ENCODE measurements at regions not wholly inside any gene's neighbourhood (a gene's known extent, or its start where the extent isn't known, plus 50 kb on each side); places are given as distances from the start of the nearest gene placed in this dataset.
"Not testable (repeated sequence)": the region's sequence is repeated elsewhere in the genome, so short reads cannot be mapped to it uniquely, and the experiment has no call there.

- ATAC-seq (ENCODE audit: low read depth in 2 of 2) (no peak), DNase-seq (no peak)
- Mint-ChIP-seq H3K27me3 (no peaks in the 10 kb centered on the region), H3K27ac (no peak overlapping the region), H3K36me3 (no peaks in the 10 kb centered on the region), H3K4me1 (no peaks in the 10 kb centered on the region), H3K9me3 (peaks cover 0 to 12% (median 6%) of the 10 kb centered on the region in 7 donors), H3K4me3 (no peak overlapping the region)
Observed at GRCh38 chr3:109863701-109864100, 526.4 kb upstream of the DPPA4 start.

GRCh38 chr3:109864452-109864851 is 527.1 kb upstream of the DPPA4 start:
- Mint-ChIP-seq H3K4me3 (no peak overlapping the region), H3K9me3 (peaks cover 0 to 15% (median 8%) of the 10 kb centered on the region in 7 donors), H3K27me3 (no peaks in the 10 kb centered on the region), H3K4me1 (no peaks in the 10 kb centered on the region), H3K27ac (no peak overlapping the region), H3K36me3 (no peaks in the 10 kb centered on the region)
- ATAC-seq (ENCODE audit: low read depth in 2 of 2): no peak
- no peak for DNase-seq

DNA sequence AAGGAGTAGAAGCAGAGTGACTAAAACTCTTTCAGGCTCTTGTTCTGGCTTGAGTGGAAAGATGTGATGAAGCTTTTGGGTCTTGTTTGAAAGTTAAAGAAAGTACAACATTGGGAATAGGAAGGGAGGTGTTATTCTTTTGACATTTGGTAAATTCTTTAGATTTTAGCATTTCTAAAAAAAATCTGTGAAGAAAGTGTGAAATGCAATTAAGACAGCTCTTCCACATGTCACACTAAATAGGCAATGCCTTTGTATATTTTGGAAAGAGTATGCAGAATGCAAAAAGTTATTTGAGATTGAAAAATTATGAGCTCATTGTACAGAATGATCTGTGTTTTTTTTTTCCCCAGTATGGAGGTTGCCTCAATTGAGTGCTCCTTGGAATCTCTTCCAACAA is 532.2 kb upstream of the DPPA4 start:
- DNase-seq (no peak), ATAC-seq (ENCODE audit: low read depth in 2 of 2) (no peak)
- no peaks in the 10 kb centered on the region for H3K27me3 Mint-ChIP-seq
- H3K27ac Mint-ChIP-seq: no peak overlapping the region
- no peak overlapping the region for H3K4me3 Mint-ChIP-seq
- H3K36me3 Mint-ChIP-seq: no peaks in the 10 kb centered on the region
- peaks cover 0 to 8% (median 5%) of the 10 kb centered on the region in 7 donors for H3K9me3 Mint-ChIP-seq
- H3K4me1 Mint-ChIP-seq: no peaks in the 10 kb centered on the region

DNA sequence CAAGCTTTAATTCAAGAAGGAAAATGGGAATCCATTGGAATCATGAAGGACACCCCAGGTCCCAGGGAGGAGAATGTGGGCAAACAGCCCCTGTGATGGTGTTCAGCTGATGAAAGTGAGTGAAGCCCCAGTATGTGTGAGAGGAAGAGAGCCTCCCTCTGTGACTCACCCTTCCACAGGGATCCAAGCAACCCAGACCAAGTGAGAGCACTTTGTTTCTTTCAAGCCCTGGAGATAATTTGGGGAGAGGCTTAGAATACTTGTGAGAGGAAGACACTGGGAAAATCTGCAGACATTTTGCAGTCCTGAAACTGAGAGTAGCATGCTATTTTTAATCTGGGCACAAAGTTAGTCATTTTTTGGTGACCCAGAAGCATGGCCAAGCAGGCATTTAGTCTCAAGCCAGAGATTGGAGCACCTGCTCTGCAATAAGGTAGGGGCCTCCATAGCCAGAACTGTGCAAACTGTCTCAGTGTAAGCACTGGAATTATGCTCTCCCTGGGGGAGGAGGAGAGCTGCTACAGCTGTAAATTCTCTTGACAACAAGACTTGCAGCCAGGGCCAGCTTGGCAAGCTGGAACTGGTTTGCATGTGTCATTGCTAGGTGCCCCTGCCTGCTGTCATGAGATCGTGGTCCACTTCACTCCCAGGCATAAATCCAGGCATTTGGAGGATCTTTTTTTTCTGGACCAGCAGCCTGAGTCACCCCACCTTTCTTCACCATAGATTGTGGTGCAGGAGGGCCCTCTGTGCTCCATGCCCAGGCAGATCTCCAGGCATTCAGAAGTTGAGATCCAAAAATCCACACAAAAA is 537.8 kb upstream of the DPPA4 start:
- H3K4me1 Mint-ChIP-seq: no peaks in the 10 kb centered on the region
- ATAC-seq (ENCODE audit: low read depth in 2 of 2) (no peak), DNase-seq (no peak)
- H3K36me3 Mint-ChIP-seq: no peaks in the 10 kb centered on the region
- no peaks in the 10 kb centered on the region for H3K27me3 Mint-ChIP-seq
- no peak overlapping the region for H3K27ac Mint-ChIP-seq
- H3K4me3 Mint-ChIP-seq: no peak overlapping the region
- H3K9me3 Mint-ChIP-seq: peaks cover 0 to 13% (median 4%) of the 10 kb centered on the region in 7 donors

DNA sequence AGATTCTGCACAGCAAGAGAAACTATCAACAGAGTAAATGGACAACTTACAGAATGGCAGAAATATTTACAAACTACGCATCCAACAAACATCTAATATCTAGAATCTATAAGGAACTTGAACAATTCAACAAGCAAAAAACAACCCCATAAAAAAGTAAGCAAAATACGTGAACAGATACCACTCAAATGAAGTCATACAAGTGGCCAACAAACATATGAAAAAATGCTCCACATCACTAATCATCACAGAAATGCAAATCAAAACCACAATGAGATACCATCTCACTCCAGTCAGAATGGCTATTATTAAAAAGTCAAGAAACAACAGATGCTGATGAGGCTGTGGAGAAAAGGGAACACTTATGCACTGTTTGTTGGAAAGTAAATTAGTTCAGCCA is 540.3 kb upstream of the DPPA4 start:
- not testable (repeated sequence) for ATAC-seq (ENCODE audit: low read depth in 2 of 2); H3K27me3 Mint-ChIP-seq; H3K4me3 Mint-ChIP-seq; H3K27ac Mint-ChIP-seq; H3K4me1 Mint-ChIP-seq; H3K36me3 Mint-ChIP-seq; DNase-seq
- H3K9me3 Mint-ChIP-seq: peaks cover 0 to 13% (median 4%) of the 10 kb centered on the region in 7 donors

- Mint-ChIP-seq H3K4me1 (no peaks in the 10 kb centered on the region), H3K4me3 (no peak overlapping the region), H3K9me3 (peaks cover 0 to 13% (median 4%) of the 10 kb centered on the region in 7 donors), H3K27ac (no peak overlapping the region), H3K36me3 (no peaks in the 10 kb centered on the region), H3K27me3 (no peaks in the 10 kb centered on the region)
- ATAC-seq (ENCODE audit: low read depth in 2 of 2) (no peak), DNase-seq (no peak)
Observed at GRCh38 chr3:109882144-109882543, 544.8 kb upstream of the DPPA4 start.

DNA sequence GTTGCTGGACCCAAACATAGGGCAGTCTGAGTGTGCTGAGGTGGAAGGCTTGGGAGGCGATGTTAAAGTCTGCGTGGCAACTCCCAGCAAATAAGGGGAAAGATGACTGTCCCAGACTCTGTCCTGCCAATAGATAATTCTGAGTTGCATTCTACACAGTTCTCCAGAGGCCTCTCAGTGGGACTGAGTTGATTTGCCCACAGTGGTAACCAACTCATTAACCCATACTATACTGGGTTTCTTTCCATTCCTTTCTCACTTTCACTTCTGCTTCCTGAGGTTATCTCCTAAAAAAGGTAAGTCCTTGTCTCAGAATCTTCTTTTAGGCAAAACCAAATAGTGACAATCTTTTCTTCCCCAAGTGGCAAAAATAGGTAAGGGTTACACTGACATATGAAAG is 549.9 kb upstream of the DPPA4 start:
- H3K9me3 Mint-ChIP-seq: peaks cover 0 to 28% (median 4%) of the 10 kb centered on the region in 7 donors
- H3K4me3 Mint-ChIP-seq: no peak overlapping the region
- no peaks in the 10 kb centered on the region for H3K4me1 Mint-ChIP-seq
- H3K27ac Mint-ChIP-seq: no peak overlapping the region
- no peaks in the 10 kb centered on the region for H3K36me3 Mint-ChIP-seq
- no peaks in the 10 kb centered on the region for H3K27me3 Mint-ChIP-seq
- DNase-seq (no peak), ATAC-seq (ENCODE audit: low read depth in 2 of 2) (no peak)

- ATAC-seq (ENCODE audit: low read depth in 2 of 2) (no peak), DNase-seq (no peak)
- Mint-ChIP-seq H3K4me1 (no peaks in the 10 kb centered on the region), H3K4me3 (no peak overlapping the region), H3K27me3 (no peaks in the 10 kb centered on the region), H3K36me3 (no peaks in the 10 kb centered on the region), H3K9me3 (peaks cover 0 to 24% (median 4%) of the 10 kb centered on the region in 7 donors), H3K27ac (no peak overlapping the region)
Observed at GRCh38 chr3:109888026-109888425, 550.7 kb upstream of the DPPA4 start.

DNA sequence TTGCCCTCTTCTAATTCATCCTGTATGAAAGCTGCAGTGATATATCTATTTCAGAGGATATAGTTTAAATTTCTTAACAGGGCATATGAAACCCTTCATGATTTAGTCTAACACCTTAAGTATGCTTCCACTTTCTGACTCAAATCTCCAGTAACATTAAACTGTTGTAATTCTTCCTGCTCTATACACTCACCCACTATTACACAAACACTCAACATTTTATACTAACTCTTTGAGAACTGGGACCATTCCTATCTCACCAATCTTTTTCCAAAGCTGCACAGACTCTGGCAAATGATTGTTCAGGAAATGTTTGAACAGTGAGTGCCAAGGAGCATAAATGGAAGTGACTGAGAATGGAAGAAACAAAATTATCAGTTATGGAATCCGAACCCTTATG is 560.4 kb upstream of the DPPA4 start:
- H3K9me3 Mint-ChIP-seq: peaks cover 0 to 7% (median 4%) of the 10 kb centered on the region in 7 donors
- H3K27ac Mint-ChIP-seq: no peak overlapping the region
- no peak overlapping the region for H3K4me3 Mint-ChIP-seq
- H3K27me3 Mint-ChIP-seq: no peaks in the 10 kb centered on the region
- no peaks in the 10 kb centered on the region for H3K4me1 Mint-ChIP-seq
- DNase-seq (no peak), ATAC-seq (ENCODE audit: low read depth in 2 of 2) (no peak)
- H3K36me3 Mint-ChIP-seq: no peaks in the 10 kb centered on the region

DNA sequence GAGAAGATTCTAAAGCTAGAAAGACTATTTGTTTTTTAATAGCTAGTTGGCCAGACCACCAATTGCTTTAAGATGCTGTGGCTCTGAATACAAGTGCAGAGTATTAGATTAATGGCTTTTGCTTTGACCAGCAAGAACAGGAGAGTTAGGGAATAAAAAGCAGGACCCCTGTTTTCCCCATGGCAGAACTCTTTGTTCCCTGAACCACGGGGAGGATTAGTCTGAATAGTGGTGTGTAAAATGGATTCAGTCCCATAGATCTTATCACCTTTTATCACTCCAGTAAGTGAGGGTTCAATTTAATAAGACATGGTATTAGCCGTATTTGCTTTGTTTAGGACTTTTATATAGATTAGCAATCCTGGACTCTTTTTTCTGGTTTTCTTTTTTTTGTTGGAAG is 562.6 kb upstream of the DPPA4 start:
- no peak overlapping the region for H3K4me3 Mint-ChIP-seq

GRCh38 chr3:109900783-109901182 is 563.4 kb upstream of the DPPA4 start:
- Mint-ChIP-seq H3K4me1 (no peaks in the 10 kb centered on the region), H3K4me3 (no peak overlapping the region), H3K9me3 (peaks cover 0 to 16% (median 5%) of the 10 kb centered on the region in 7 donors), H3K36me3 (no peaks in the 10 kb centered on the region), H3K27me3 (no peaks in the 10 kb centered on the region), H3K27ac (no peak overlapping the region)
- ATAC-seq (ENCODE audit: low read depth in 2 of 2): no peak
- DNase-seq: no peak

More for the DNA sequence above, 562.6 kb upstream of the DPPA4 start:
- ATAC-seq (ENCODE audit: low read depth in 2 of 2) (no peak), DNase-seq (no peak)
- H3K27ac Mint-ChIP-seq: no peak overlapping the region
- H3K4me1 Mint-ChIP-seq: no peaks in the 10 kb centered on the region
- no peaks in the 10 kb centered on the region for H3K36me3 Mint-ChIP-seq
- H3K9me3 Mint-ChIP-seq: peaks cover 0 to 10% (median 3%) of the 10 kb centered on the region in 7 donors
- H3K27me3 Mint-ChIP-seq: no peaks in the 10 kb centered on the region

- Mint-ChIP-seq H3K36me3 (no peaks in the 10 kb centered on the region), H3K27me3 (no peaks in the 10 kb centered on the region), H3K27ac (no peak overlapping the region), H3K4me3 (no peak overlapping the region), H3K4me1 (no peaks in the 10 kb centered on the region), H3K9me3 (peaks cover 2 to 31% (median 6%) of the 10 kb centered on the region in 7 donors)
- DNase-seq (no peak), ATAC-seq (ENCODE audit: low read depth in 2 of 2) (no peak)
Observed at GRCh38 chr3:109902549-109902948, 565.2 kb upstream of the DPPA4 start.

DNA sequence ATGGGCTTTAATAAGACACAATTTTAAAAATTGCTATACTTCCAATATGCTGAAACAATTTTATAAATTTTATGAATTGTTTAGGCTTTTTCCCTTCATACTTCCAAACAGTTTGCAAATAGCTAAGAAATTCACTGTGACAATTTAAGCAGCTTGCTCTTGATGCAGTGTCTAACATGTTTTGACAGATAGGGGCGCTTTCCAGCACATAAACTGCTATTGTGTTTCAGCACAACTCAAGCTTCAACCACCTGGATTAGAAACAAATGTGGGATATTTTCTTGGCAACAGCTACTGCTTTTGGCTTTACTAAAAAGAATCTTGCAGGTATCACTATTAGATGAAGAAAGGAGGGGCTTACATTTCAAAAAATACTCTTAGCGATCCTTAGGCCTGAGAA is 565.8 kb upstream of the DPPA4 start:
- ATAC-seq (ENCODE audit: low read depth in 2 of 2): no peak
- Mint-ChIP-seq H3K9me3 (peaks cover 2 to 31% (median 7%) of the 10 kb centered on the region in 7 donors), H3K27ac (no peak overlapping the region), H3K27me3 (no peaks in the 10 kb centered on the region), H3K4me1 (no peaks in the 10 kb centered on the region), H3K4me3 (no peak overlapping the region), H3K36me3 (no peaks in the 10 kb centered on the region)
- DNase-seq: no peak

- no peak overlapping the region for H3K4me3 Mint-ChIP-seq
- H3K36me3 Mint-ChIP-seq: no peaks in the 10 kb centered on the region
- DNase-seq (no peak), ATAC-seq (ENCODE audit: low read depth in 2 of 2) (no peak)
- H3K9me3 Mint-ChIP-seq: peaks cover 5 to 25% (median 13%) of the 10 kb centered on the region in 7 donors
- no peaks in the 10 kb centered on the region for H3K4me1 Mint-ChIP-seq
- no peaks in the 10 kb centered on the region for H3K27me3 Mint-ChIP-seq
- no peak overlapping the region for H3K27ac Mint-ChIP-seq
Observed at GRCh38 chr3:109910772-109911171, 573.4 kb upstream of the DPPA4 start.

All from naive B cell (primary cell).